ENCODE measurements at regions not wholly inside any gene's neighbourhood (a gene's known extent, or its start where the extent isn't known, plus 50 kb on each side); places are given as distances from the start of the nearest gene placed in this dataset.

DNA sequence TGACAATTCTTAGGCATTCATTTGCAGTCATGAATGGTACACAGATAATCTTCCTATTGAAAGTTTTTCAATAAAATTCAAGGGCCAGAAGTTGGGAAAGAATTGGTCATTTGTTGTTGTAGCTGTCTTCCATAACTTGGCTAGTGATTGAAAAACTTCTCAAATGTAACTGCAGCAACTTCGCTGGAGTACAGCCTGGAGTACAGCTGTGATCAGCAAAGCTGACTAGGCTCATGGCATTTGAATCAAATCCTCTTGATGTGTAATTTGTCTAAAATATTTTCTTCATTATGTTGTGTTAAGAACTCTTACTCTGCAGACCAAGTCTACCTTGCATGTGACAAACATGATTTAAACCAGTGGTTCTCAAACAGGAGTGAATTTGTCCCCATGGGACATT lies 226.5 kb upstream of the STEAP1 start:
- Mint-ChIP-seq H3K4me1 (ENCODE audit: unreplicated experiment) (no peaks in the 10 kb centered on the region), H3K27ac (ENCODE audit: unreplicated experiment) (no peak overlapping the region), H3K4me3 (ENCODE audit: unreplicated experiment) (no peak overlapping the region), H3K27me3 (ENCODE audit: unreplicated experiment) (no peaks in the 10 kb centered on the region), H3K9me3 (ENCODE audit: unreplicated experiment) (no peaks in the 10 kb centered on the region), H3K36me3 (ENCODE audit: unreplicated experiment) (no peaks in the 10 kb centered on the region)
- DNase-seq (ENCODE audit: extremely low spot score, unreplicated experiment), result no peak
- no peak for TF ChIP-seq CTCF (IDR thresholded peaks at IDR 0.05)

- no peak for DNase-seq (ENCODE audit: extremely low spot score, unreplicated experiment)
- Mint-ChIP-seq H3K36me3 (ENCODE audit: unreplicated experiment) (no peaks in the 10 kb centered on the region), H3K4me1 (ENCODE audit: unreplicated experiment) (no peaks in the 10 kb centered on the region), H3K9me3 (ENCODE audit: unreplicated experiment) (no peaks in the 10 kb centered on the region), H3K27me3 (ENCODE audit: unreplicated experiment) (no peaks in the 10 kb centered on the region), H3K27ac (ENCODE audit: unreplicated experiment) (no peak overlapping the region), H3K4me3 (ENCODE audit: unreplicated experiment) (no peak overlapping the region)
- TF ChIP-seq CTCF (IDR thresholded peaks at IDR 0.05), result no peak
Observed at GRCh38 chr7:89928451-89928850, 225.8 kb upstream of the STEAP1 start.

DNA sequence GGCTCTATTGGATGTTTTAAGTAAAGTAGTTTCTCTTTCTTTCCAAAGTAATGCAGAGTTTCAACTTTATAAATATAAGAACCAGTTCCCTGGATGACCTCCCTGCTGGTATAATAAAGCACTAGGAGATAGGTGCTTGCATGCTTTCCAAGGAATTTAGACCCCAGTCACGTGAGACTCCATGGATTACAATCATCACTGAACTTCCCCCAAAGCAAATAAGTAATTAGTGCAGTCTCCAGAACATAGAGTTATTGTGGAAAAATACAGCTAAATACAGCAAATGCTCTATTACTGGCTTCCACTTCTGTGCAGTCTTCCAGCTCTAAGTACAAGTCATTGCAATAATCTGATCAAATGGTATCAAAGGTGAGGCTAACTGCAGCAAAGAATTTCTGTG lies 220.2 kb upstream of the STEAP1 start:
- no peaks in the 10 kb centered on the region for H3K36me3 Mint-ChIP-seq (ENCODE audit: unreplicated experiment)
- H3K27ac Mint-ChIP-seq (ENCODE audit: unreplicated experiment), result no peak overlapping the region
- TF ChIP-seq CTCF (IDR thresholded peaks at IDR 0.05), result no peak
- no peaks in the 10 kb centered on the region for H3K9me3 Mint-ChIP-seq (ENCODE audit: unreplicated experiment)
- no peaks in the 10 kb centered on the region for H3K4me1 Mint-ChIP-seq (ENCODE audit: unreplicated experiment)
- H3K4me3 Mint-ChIP-seq (ENCODE audit: unreplicated experiment), result no peak overlapping the region
- H3K27me3 Mint-ChIP-seq (ENCODE audit: unreplicated experiment), result no peaks in the 10 kb centered on the region
- DNase-seq (ENCODE audit: extremely low spot score, unreplicated experiment), result no peak

DNA sequence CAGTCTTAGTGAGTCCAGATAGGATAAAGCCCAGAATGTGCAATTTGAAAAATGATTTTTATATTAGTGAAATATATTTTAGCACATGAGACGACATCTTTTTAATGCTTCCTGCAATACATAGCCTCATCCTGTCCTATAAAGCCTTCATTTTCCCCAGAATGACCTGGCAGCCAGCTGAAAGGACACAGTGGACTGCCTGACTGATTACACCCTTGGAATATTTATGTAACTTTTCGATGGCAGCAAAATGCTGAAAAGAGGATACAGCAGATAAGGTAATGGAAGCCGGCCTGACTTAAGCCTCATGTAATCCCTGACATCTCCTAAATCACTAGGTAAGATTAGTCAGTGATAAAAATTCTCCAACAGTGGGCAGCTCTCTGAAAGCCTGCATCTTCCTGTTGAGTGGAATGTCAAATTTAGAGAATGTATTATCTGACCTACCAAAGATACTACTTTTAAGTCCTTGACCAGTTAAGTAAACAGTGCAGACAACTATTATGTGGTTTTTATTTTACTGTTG lies 210.7 kb upstream of the STEAP1 start:
- no peak for DNase-seq (ENCODE audit: extremely low spot score, unreplicated experiment)
- no peak for TF ChIP-seq CTCF (IDR thresholded peaks at IDR 0.05)
- Mint-ChIP-seq H3K27ac (ENCODE audit: unreplicated experiment) (no peak overlapping the region), H3K27me3 (ENCODE audit: unreplicated experiment) (no peaks in the 10 kb centered on the region), H3K4me3 (ENCODE audit: unreplicated experiment) (no peak overlapping the region), H3K36me3 (ENCODE audit: unreplicated experiment) (no peaks in the 10 kb centered on the region), H3K4me1 (ENCODE audit: unreplicated experiment) (no peaks in the 10 kb centered on the region), H3K9me3 (ENCODE audit: unreplicated experiment) (no peaks in the 10 kb centered on the region)

- Mint-ChIP-seq H3K4me3 (ENCODE audit: unreplicated experiment) (no peak overlapping the region), H3K4me1 (ENCODE audit: unreplicated experiment) (no peaks in the 10 kb centered on the region), H3K27ac (ENCODE audit: unreplicated experiment) (no peak overlapping the region), H3K36me3 (ENCODE audit: unreplicated experiment) (no peaks in the 10 kb centered on the region), H3K27me3 (ENCODE audit: unreplicated experiment) (no peaks in the 10 kb centered on the region), H3K9me3 (ENCODE audit: unreplicated experiment) (peaks cover 5% of the 10 kb centered on the region)
- TF ChIP-seq CTCF (IDR thresholded peaks at IDR 0.05), result no peak
- DNase-seq (ENCODE audit: extremely low spot score, unreplicated experiment), result no peak
Observed at GRCh38 chr7:89958525-89959068, 195.7 kb upstream of the STEAP1 start.

All from osteocyte (in vitro differentiated cells).